Smooth muscle cell of the brain vasculature (primary cell): ENCODE measurements at regions not wholly inside any gene's neighbourhood (a gene's known extent, or its start where the extent isn't known, plus 50 kb on each side); places are given as distances from the start of the nearest gene placed in this dataset.

ENCODE experiments used
- DNase-seq: peaks from one replicate; pipeline ENCODE4 v3.0.0-alpha.2; 2012; ENCODE audit warnings: low read depth, low spot score

DNA sequence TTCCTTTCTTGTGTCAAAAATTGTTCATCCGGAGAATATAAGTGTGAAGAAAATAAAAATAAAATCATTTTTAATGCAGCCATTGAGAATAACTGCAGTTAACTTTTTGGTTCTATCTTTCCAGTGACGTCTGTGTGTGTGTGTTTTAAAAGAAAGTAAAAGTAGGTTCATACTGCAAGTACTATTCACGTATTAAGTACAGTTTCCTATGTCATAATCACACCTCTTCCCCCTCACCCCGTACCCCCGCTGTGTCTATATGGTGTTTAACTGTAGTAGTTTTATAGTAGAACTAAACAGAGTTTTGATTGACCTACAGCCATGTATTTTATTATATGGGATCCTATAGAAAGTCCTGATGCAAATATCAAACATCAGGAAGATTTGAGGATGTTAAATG is 78.5 kb upstream of the CLCN4 start:
- no peak for DNase-seq

DNA sequence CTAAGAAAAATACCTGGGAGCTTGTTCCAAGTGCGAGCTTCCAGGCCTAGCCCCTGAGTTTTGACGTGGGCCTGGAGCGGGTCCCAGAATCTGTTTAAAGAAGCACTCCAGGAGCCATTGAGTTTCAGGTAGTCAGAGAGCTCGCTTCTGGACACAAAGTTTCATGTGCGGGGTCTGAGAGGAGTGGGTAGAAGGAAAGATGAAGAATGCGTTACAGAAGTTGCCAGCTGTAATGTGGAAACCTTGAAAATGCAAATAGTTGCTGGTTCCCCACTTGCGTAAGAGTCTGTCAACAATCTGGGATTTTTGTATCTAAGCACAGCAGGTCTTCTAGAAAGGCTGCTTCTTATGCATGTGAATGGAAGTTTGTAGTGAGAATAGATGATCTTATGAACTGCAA is 77.5 kb upstream of the CLCN4 start:
- DNase-seq = no peak

DNA sequence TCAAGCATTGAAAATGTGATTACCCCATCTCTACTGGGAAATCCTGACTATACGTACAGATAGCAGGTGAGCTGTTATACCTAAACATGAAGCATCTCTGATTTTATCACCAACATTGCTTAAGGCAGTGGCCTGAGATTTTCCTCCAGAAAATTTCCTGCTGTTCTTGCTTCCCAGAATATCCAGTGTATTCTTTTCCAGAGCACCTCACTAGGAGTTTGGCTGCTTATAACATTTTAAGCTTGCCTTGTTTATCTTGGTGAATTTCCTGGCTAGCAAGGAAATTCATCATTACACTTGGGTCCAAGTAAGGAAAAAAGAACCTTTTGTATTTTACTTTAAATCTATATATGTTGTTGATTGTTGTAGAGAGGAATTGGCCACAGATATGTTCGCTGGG is 73.0 kb upstream of the CLCN4 start:
- DNase-seq = no peak

DNA sequence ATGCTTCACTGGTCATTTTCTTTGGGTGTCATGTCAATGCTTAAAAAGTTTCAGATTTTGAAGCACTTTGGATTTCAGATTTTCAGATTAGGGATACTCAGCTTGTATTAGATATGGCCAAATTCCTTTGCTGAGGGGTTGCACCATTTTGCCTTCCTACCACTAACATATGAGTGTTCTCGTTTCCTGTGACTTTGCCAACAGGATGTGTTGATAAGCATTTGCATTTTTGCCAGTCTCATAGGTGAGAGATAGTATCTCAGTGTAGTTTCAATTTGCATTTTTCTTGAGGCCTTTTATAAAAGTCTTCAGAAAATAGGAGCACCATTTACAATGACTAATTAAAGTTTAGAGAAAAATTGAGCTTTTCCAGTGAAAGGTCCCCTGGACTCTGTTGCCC is 71.6 kb upstream of the CLCN4 start:
- no peak for DNase-seq

DNA sequence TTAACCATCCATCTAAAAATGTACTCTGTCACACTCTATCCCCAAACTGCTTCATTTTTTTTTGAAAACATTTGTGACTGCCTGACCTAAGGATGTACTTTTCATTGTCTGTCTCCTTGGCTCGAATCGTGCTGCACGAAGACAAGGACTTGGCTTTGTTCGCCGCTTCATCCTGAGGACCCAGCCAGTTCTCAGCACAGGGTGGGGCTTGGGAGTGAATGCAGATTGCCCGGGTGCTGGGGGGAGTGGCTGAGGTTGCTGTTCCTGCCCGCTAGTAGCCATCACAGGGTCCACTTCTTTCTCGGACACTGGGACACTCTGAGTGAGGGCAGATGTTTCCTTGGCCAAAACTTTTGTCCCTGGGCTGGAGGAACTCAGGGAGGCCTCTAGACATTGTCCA is 70.1 kb upstream of the CLCN4 start:
- no peak for DNase-seq

DNA sequence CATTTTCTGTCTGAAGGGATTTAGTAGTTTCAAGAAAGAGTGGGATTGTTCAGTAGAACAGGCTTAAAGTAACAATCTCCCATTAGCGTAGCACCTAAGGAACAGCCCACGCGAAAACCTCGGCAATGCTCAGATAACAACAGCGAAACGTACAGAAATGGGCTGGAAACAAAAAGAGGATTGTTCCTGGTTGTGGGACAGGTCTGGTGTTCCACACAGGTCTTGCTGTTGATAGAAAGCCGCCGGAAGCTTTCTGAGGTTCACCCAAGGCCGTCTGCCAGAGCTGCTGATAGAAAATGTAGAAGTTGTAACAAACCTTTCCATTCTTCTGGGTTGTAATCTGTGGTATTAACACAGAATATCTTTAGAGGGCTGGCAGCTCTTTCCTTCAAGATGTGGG is 69.4 kb upstream of the CLCN4 start:
- DNase-seq = no peak

DNA sequence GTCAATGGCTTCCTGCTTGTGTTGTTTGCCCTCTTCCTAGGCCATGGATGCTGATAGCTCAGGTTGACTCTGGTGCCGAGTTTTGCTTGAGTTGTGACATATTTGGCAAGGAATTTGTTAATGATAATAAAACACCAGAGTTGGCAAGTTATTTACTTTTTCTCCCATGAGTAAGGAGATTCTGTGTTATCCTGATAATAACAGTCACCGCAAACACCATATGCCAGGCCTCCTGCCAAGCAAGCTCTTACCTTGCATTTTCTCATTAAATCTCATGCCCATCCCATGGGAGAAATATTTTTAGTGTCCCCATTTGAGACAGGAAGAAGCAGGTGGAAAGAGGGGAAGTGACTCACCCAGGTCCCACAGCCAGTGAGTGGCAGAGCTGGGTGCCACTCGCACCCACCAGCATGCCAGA is 67.4 kb upstream of the CLCN4 start:
- DNase-seq = no peak

DNA sequence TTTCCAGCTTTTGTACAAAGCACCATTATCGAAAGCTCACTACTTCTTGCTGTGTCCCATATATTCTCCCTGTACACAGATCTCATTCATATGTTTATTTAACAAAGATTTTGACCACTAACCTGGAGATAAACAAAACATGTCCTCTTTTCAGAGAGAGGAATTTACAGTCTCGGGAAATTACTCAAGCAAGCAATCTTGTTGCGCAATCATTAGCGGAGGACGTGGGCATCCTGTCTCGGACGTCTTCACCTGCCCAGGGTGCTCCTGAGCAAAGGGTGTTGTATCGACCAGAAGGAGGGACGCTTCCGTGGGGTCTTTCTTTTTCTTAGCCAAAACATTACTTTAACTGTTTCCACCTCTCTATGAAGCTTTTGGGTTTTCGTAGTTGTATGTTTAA is 66.5 kb upstream of the CLCN4 start:
- DNase-seq = no peak

DNA sequence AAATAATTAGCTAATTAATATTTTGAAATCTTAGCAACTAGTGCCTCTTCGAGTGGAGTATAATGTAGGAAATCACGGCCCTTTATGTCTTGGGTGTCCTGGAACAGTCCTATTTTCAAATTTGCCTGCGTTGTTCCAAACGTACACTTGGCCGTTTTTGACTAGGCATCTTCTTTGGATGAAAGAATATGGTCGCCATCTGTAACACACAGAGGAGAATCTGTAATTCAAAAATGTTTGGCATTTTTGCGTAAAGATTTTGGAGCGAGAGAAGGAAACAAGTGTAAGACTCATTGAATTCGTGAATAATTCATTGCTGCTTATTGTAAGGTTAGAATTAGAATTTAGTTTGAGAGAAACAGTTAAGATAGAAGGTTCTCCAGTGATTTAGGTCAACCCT is 61.5 kb upstream of the CLCN4 start:
- DNase-seq = no peak

DNA sequence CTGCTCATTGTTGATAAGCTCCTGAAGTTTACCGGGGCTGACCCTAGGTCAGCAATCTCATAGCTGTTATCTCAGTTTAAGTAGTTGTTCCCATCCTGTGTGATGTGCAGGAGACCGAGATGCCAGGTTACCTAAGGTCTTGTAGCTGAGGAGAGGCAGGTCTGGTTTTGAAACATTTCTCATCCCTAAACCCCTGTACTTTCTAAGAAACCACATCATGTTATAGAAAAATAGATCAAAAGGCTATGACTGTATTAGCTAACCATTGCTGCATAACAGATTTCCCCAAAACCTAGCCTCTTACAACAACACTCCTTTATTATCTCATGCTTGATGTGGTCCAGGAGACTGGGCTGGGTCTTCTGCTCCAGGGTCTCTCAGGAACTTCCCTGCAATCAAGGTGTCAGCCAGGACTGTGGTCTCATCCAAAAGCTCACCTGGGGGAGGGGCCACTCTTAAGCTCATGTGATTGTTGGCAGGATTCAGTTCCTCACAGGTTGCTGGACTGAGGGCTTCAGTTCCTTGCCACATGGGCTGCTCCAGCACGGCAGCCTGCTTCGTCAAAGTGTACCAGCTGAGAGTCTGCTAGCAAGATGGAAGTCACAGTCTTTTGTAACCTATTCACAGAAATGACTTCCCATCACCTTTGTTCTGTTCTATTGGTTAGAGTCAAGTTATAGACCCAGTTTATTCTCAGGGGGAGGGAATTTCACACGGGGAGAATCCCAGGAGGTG is 60.9 kb upstream of the CLCN4 start:
- no peak for DNase-seq

DNA sequence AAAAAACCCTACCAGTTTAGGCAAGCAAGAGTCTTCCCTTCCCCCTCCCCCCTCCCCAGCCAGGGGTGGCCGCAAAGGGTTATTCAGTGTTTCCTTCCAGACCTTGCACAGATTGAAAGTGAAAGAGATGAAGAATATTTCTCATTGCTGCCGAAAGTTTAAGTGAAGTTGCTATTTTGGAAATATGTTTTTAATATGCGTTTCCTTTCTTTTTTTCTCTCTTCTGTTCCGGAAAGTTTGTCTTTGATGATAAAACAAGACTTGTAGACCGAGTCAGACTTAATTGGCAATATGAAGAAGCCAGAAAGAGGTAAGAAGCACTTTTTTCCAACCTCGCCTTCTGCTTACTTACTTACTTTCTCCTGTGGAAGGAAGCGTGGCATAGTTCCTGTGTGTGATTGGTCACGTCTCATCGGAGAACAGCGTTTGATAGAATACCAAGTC is 58.5 kb upstream of the CLCN4 start:
- no peak for DNase-seq

DNA sequence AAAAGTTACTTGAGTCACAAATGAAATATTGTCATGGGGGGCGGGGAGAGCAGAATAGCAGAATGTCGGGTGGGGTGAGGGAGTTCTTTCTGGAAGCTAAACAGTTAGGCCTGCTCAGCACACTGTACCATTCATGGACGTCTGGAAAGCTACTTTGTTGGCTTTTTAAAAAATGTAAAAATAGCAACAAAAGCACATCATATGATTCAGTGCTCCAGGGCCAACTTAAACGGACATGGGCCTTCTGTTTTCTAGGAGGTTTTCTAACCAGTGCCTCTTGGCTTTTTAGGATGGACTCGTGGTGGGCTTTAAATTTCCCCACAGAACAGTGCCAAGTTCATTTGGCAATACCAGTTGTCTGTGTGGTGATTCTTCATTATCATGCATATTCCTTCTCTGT is 57.4 kb upstream of the CLCN4 start:
- DNase-seq = no peak

DNA sequence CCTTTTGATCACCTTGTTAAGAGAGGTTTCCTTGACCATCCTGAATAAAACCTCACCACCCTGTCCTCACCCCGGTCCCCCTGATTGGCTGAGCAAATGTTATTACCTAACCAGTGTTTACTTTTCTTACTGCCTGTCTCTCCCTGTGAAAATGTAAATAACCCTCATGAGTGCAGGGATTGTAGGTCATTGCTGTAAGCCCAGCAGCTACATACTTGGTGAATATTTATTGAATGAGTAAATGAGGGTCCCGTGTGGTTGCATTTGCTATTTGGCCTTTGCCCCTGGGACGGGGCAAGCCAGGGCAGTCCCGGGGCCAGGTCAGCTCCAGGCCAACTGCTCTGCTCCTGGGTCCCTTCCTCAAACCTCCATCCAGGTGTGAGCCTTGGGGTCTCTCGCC is 55.5 kb upstream of the CLCN4 start:
- DNase-seq = no peak

DNA sequence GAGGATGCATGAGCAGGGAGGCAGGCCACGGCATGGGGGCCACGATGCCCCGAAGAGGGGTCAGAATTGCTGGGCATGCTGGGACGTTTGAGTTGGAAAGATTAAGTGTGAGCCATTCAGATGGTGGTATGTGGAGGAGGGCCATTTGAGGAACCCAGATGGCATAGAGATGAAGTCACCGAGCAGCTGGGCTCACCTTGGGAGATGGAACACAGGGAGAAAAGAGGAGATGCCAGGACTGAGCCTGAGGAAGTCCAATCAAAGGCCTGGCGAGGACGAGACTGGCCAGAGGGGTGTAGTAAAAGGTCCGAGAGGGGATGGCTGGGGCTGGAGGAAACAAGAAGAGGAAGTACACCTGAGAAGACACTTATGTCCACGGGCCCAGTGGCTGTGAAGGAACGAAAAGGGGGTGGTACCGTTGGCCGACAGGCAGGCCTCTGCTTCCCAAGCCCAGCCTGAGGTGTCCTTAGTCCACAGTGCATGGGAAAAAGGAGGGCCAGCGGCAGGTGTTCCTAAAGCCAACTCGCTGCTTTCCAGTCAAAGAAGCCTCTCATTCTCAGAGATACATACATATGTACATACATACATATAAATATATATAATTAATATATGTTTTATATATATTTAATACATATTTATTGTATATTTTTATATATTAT is 54.6 kb upstream of the CLCN4 start:
- no peak for DNase-seq

DNA sequence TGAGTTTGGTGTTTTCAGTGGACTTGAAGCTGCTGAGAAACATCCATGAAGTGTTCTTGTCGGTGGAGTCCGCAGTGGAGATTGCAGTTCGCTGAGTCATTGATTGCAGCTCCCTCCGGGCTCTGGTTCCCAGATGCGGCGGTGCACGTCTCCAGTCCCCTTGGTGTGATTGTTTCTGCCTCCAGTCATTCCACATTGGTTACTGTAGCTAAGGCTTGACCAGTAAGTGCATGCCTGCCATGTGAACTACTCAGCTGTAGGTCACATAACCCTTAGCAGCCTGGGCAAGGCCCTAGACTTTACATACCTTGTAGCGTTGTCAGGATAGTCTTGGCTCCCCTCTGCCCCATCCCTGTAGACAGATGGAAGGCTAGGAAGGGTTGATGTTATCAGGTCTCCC is 53.8 kb upstream of the CLCN4 start:
- no peak for DNase-seq

DNA sequence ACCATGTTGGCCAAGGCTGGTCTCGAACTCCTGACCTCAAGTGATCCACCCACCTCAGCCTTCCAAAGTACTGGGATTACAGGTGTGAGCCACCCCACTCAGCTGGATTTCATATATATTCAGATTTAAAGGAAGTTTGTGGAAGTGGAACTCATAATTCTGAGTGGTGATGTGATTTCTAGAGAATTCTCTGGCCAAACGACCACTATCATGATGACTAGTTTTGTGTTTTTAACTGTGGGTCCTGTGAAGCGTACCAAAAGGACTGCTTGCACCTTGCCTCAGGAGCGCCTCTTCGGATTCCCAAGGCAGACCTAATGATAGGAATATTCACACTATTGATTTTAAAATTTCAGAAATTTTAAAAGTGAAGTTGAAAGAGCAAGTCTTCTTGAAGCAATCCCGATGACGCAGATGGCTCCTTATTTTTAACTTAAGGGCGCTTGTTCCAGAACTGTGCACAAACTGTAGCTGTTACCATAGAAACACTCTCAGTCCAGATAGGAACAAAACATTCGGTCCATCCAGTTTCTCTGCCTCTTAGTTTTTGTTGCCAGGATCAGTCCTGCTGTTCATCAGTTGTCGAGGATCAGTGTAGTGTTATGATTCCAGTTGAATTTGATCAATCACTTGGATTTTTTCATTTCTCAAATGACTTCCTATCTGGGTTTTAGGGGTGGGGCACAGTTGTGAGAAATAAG is 51.7 kb upstream of the CLCN4 start:
- DNase-seq = no peak

DNA sequence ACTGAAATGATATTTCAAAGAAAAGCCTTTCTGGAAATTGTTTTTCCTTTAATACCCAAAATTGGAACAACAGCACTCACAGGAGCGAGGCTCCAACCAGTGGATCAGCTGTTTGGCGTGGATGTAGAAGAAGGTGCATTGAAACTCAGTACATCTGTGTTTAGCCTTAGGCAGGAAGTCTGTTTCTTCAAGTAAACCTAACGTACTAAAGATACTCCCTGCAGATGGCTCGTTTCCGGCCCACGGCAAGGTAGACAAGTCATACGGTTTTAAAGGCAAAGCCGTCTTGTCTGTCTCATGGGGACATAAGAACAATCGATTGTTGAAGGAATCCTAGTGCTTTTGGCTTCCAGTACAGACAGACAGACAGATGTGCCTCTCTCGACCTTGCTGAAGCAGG is 50.0 kb upstream of the CLCN4 start:
- no peak for DNase-seq
